Keratinocyte (primary cell): ENCODE measurements at regions not wholly inside any gene's neighbourhood (a gene's known extent, or its start where the extent isn't known, plus 50 kb on each side); places are given as distances from the start of the nearest gene placed in this dataset.

Experiments
- EZH2 ChIP-seq: IDR thresholded peaks from one replicate; pipeline ENCODE4 v1.6.1; 2012; ENCODE audit warnings: inconsistent platforms, mild to moderate bottlenecking, low read length, moderate library complexity
- TF ChIP-seq, protein P1 (sequence below), 3 experiments: IDR thresholded peaks in 1 of 3; conservative IDR thresholded peaks in 1 of 3; optimal IDR thresholded peaks in 1 of 3; 2 replicates in 2 of 3; 3 replicates in 1 of 3; pipeline versions ENCODE3 to v1.5.1; 2011; ENCODE audit warnings: low read length in 3 of 3, mild to moderate bottlenecking in 3 of 3, moderate library complexity in 2 of 3, control low read depth in 1 of 3, inconsistent platforms in 1 of 3; ENCODE audit not compliant: insufficient read depth in 2 of 3; ENCODE audit errors: extremely low read depth in 1 of 3

- TF ChIP-seq, protein P1, sequence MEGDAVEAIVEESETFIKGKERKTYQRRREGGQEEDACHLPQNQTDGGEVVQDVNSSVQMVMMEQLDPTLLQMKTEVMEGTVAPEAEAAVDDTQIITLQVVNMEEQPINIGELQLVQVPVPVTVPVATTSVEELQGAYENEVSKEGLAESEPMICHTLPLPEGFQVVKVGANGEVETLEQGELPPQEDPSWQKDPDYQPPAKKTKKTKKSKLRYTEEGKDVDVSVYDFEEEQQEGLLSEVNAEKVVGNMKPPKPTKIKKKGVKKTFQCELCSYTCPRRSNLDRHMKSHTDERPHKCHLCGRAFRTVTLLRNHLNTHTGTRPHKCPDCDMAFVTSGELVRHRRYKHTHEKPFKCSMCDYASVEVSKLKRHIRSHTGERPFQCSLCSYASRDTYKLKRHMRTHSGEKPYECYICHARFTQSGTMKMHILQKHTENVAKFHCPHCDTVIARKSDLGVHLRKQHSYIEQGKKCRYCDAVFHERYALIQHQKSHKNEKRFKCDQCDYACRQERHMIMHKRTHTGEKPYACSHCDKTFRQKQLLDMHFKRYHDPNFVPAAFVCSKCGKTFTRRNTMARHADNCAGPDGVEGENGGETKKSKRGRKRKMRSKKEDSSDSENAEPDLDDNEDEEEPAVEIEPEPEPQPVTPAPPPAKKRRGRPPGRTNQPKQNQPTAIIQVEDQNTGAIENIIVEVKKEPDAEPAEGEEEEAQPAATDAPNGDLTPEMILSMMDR (optimal IDR thresholded peaks at IDR 0.05 in 1 of 3, IDR thresholded peaks at IDR 0.05 in 1 of 3, conservative IDR thresholded peaks at IDR 0.05 in 1 of 3; ENCODE audit: extremely low read depth in 1 of 3, insufficient read depth in 2 of 3, low read length in 3 of 3): no peak
- no peak for TF ChIP-seq EZH2
These were observed 173.0 kb upstream of the NWD2 start for GRCh38 chr4:37071576-37071975.
